WTC11 (cell line): ENCODE measurements at regions not wholly inside any gene's neighbourhood (a gene's known extent, or its start where the extent isn't known, plus 50 kb on each side); places are given as distances from the start of the nearest gene placed in this dataset.

Experiments used
- AFF4 ChIP-seq: sonication (generic); formaldehyde crosslinking; IDR thresholded peaks from 2 replicates; pipeline ENCODE4 v1.8.1; 2023; ENCODE audit warnings: mild to moderate bottlenecking, missing genetic modification reagents, borderline replicate concordance
- ATF6 ChIP-seq: sonication (generic); formaldehyde crosslinking; IDR thresholded peaks from 2 replicates; pipeline ENCODE4 v1.8.1; 2023; ENCODE audit warnings: mild to moderate bottlenecking, missing genetic modification reagents
- CBFB ChIP-seq: sonication (generic); formaldehyde crosslinking; IDR thresholded peaks from 2 replicates; pipeline ENCODE4 v1.8.1; 2022; ENCODE audit warnings: mild to moderate bottlenecking, low read depth, missing genetic modification reagents
- CTCF ChIP-seq: fragments of 200-600 bp; IDR thresholded peaks from 2 replicates; pipeline ENCODE4 v1.8.0; 2022; ENCODE audit warnings: antibody characterized with exemption
- ESRRA ChIP-seq: sonication (generic); formaldehyde crosslinking; IDR thresholded peaks from 2 replicates; pipeline ENCODE4 v1.8.1; 2022; ENCODE audit warnings: mild to moderate bottlenecking, missing genetic modification reagents, borderline replicate concordance
- IRF1 ChIP-seq: sonication (generic); formaldehyde crosslinking; IDR thresholded peaks from 2 replicates; pipeline ENCODE4 v1.8.0; 2023; ENCODE audit warnings: missing genetic modification reagents
- IRF2 ChIP-seq: sonication (generic); formaldehyde crosslinking; IDR thresholded peaks from 2 replicates; pipeline ENCODE4 v1.8.0; 2022; ENCODE audit warnings: low read depth, missing genetic modification reagents, borderline replicate concordance
- SOX15 ChIP-seq: fragments of 250-450 bp; sonication (Bioruptor Pico); IDR thresholded peaks from 2 replicates; pipeline ENCODE4 v1.9.0; 2021; ENCODE audit warnings: mild to moderate bottlenecking
- SP1 ChIP-seq: sonication (generic); formaldehyde crosslinking; conservative IDR thresholded peaks from 2 replicates; pipeline ENCODE4 v1.8.1; 2022; ENCODE audit warnings: missing genetic modification reagents
- ZNF263 ChIP-seq: sonication (generic); formaldehyde crosslinking; IDR thresholded peaks from 2 replicates; pipeline ENCODE4 v1.8.1; 2022; ENCODE audit warnings: low read depth, mild to moderate bottlenecking, moderate library complexity, missing genetic modification reagents

- TF ChIP-seq ZNF263 (CRISPR knock-in tag) (no peak), CBFB (CRISPR knock-in tag) (no peak), CTCF (no peak), ESRRA (no peak), SP1 (CRISPR knock-in tag) (no peak), IRF1 (no peak), IRF2 (CRISPR knock-in tag) (no peak), SOX15 (CRISPR knock-in tag) (no peak), AFF4 (CRISPR knock-in tag) (no peak), ATF6 (CRISPR knock-in tag) (no peak)
These were observed 153.8 kb upstream of the SOX1 start for GRCh38 chr13:111912991-111913760.
